ENCODE measurements at regions not wholly inside any gene's neighbourhood (a gene's known extent, or its start where the extent isn't known, plus 50 kb on each side); places are given as distances from the start of the nearest gene placed in this dataset.

DNA sequence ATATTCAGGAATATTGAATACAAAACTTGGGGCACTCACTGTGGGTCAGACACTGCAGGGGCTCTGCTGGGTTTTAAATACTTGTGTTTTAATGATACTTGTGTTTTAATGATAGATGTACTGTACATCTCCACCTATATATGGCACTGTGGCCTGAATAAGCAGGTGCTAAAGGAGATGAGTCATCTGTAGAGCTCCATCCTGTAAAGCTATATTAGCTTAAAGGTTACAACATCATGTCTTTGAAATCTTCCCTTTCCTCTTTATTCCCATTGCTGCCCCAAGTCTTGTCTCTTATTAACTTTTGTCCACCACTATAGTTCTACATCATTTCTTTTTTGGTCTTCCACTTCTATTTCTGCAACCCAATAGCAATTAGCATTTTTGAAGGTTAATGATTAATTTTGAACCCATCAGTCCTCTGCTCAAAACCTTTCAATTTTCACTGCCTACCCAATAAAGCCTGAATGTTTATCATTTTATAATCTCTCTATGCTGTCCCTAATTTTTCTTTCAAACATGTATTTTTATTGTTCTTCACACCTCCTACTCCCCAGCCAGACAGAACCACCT is 113.3 kb upstream of the PTGFR start:
- H3K9me3 ChIP-seq (ENCODE audit: control insufficient read depth in 1 of 2, low read length in 2 of 2) = no peaks in the 10 kb centered on the region
- H3K4me3 Mint-ChIP-seq = no peak overlapping the region
- no peaks in the 10 kb centered on the region for H3K4me1 ChIP-seq (ENCODE audit: insufficient read depth, low read length)
- no peaks in the 10 kb centered on the region for H3K4me1 Mint-ChIP-seq
- no peaks in the 10 kb centered on the region for H3K27me3 Mint-ChIP-seq
- ChIA-PET POLR2A (ENCODE audit: partially characterized antibody) (no interaction called here), CTCF (ENCODE audit: partially characterized antibody) (no interaction called here)
- no peak for DNase-seq
- intact Hi-C loops (cut with micrococcal nuclease) = no loop called here
- H3K36me3 Mint-ChIP-seq = no peaks in the 10 kb centered on the region
- H3K9me3 Mint-ChIP-seq = no peaks in the 10 kb centered on the region
- no peak overlapping the region for H3K4me3 ChIP-seq (ENCODE audit: low read length in 2 of 2)
- H3K27ac ChIP-seq (ENCODE audit: low read depth, low read length) = no peak overlapping the region
- no peaks in the 10 kb centered on the region for H3K27me3 ChIP-seq (ENCODE audit: insufficient read depth, low read length)
- no peak overlapping the region for H3K27ac Mint-ChIP-seq
- no peaks in the 10 kb centered on the region for H3K36me3 ChIP-seq (ENCODE audit: insufficient read depth, low read length)

DNA sequence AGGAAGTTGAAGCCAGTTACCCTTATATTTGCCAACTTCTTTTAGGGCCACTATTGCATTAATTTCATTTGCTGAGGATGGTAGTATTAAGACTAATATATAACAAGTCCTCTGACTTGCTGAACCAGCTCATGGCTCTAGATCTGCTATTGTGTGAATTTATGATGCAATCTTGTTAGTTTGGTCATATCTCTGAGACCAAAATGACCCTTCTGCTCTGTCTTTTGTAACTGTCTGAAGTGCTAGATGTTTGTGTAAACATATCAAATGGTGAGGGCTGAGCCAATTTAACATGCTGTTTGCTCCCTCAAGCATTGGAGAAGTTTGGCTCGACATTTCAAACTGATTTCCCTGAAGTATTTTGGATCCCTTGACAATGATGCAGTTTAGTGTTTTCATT is 106.9 kb upstream of the PTGFR start:
- no peaks in the 10 kb centered on the region for H3K9me3 ChIP-seq (ENCODE audit: control insufficient read depth in 1 of 2, low read length in 2 of 2)
- ChIA-PET CTCF (ENCODE audit: partially characterized antibody) (no interaction called here), POLR2A (ENCODE audit: partially characterized antibody) (no interaction called here)
- Mint-ChIP-seq H3K9me3 (no peaks in the 10 kb centered on the region), H3K27me3 (peaks cover 1 to 2% of the 10 kb centered on the region in 2 donors), H3K36me3 (no peaks in the 10 kb centered on the region), H3K27ac (no peak overlapping the region), H3K4me3 (no peak overlapping the region), H3K4me1 (no peaks in the 10 kb centered on the region)
- H3K4me1 ChIP-seq (ENCODE audit: insufficient read depth, low read length) = no peaks in the 10 kb centered on the region
- DNase-seq = no peak
- no peak overlapping the region for H3K4me3 ChIP-seq (ENCODE audit: low read length in 2 of 2)
- H3K27ac ChIP-seq (ENCODE audit: low read depth, low read length) = no peak overlapping the region
- H3K27me3 ChIP-seq (ENCODE audit: insufficient read depth, low read length) = no peaks in the 10 kb centered on the region
- intact Hi-C loops (cut with micrococcal nuclease) = no loop called here
- H3K36me3 ChIP-seq (ENCODE audit: insufficient read depth, low read length) = no peaks in the 10 kb centered on the region

DNA sequence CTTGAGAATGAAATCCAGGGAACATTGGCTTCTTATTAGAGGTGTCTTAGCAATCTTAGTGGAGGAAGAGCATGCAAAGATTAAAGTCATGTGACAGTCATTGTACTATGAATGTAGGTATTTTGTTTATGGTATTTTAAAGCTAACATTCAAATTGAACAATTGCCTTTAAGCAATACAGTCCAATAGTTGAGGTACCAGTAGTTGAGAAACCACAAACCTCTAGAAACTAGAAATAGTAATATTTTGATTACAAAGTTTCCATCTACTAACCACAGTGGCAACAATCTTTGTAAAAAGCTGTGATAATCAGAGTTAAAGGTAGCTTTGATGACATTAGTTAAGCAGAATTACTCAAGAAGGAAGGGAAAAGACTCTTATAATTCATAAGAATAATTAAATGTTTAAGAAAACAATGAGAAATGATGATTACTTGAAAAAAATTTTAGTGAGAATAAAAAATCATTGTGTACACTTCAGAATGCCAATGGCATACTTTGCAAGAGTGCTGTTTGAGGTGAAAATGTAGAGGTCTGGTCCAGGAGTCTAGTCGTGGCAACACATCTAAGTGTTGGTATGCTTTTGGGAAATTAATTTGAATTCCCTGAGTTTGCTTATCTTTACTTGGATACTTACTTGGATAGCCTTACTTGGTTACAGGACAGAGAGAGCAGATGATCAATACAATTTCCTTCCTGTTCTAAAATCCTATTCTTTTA is 104.9 kb upstream of the PTGFR start:
- H3K27ac Mint-ChIP-seq = no peak overlapping the region
- peaks cover 0 to 4% (median 0%) of the 10 kb centered on the region in 8 donors for H3K9me3 Mint-ChIP-seq
- H3K4me1 Mint-ChIP-seq = no peaks in the 10 kb centered on the region
- DNase-seq = no peak
- no peaks in the 10 kb centered on the region for H3K36me3 ChIP-seq (ENCODE audit: insufficient read depth, low read length)
- intact Hi-C loops (cut with micrococcal nuclease) = no loop called here
- peaks cover 1 to 2% of the 10 kb centered on the region in 2 donors for H3K27me3 Mint-ChIP-seq
- no peaks in the 10 kb centered on the region for H3K36me3 Mint-ChIP-seq
- H3K27me3 ChIP-seq (ENCODE audit: insufficient read depth, low read length) = no peaks in the 10 kb centered on the region
- CTCF ChIA-PET (ENCODE audit: partially characterized antibody) = no interaction called here
- no peaks in the 10 kb centered on the region for H3K9me3 ChIP-seq (ENCODE audit: control insufficient read depth in 1 of 2, low read length in 2 of 2)
- no peaks in the 10 kb centered on the region for H3K4me1 ChIP-seq (ENCODE audit: insufficient read depth, low read length)
- H3K27ac ChIP-seq (ENCODE audit: low read depth, low read length) = no peak overlapping the region
- no peak overlapping the region for H3K4me3 ChIP-seq (ENCODE audit: low read length in 2 of 2)
- POLR2A ChIA-PET (ENCODE audit: partially characterized antibody) = no interaction called here
- no peak overlapping the region for H3K4me3 Mint-ChIP-seq

DNA sequence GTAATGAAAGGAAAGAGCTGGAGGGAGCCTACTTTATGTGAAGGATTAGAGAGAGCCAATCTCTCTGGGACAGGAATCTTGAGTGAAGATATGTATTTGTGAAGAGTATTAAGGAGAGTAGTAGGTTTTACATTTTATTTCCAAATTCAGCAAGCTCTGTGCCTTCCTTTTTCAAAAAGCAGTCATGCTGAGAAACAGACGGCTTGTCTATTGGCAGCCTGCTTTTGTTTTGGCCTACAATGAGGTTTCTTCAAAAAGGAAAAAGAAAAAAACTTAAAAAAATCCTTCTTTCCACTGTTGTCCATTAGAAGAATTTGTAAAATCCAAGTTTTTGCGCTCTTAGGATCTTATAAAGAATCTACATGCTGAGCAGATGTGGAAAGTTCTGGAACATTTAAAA is 103.6 kb upstream of the PTGFR start:
- H3K4me1 Mint-ChIP-seq = no peaks in the 10 kb centered on the region
- H3K9me3 Mint-ChIP-seq = peaks cover 0 to 4% (median 0%) of the 10 kb centered on the region in 8 donors
- ChIA-PET POLR2A (ENCODE audit: partially characterized antibody) (no interaction called here), CTCF (ENCODE audit: partially characterized antibody) (no interaction called here)
- no peak for DNase-seq
- H3K27ac ChIP-seq (ENCODE audit: low read depth, low read length) = no peak overlapping the region
- no peaks in the 10 kb centered on the region for H3K27me3 ChIP-seq (ENCODE audit: insufficient read depth, low read length)
- H3K27me3 Mint-ChIP-seq = peaks cover 1 to 2% of the 10 kb centered on the region in 2 donors
- no peaks in the 10 kb centered on the region for H3K36me3 Mint-ChIP-seq
- intact Hi-C loops (cut with micrococcal nuclease) = no loop called here
- H3K27ac Mint-ChIP-seq = no peak overlapping the region
- no peaks in the 10 kb centered on the region for H3K4me1 ChIP-seq (ENCODE audit: insufficient read depth, low read length)
- H3K9me3 ChIP-seq (ENCODE audit: control insufficient read depth in 1 of 2, low read length in 2 of 2) = no peaks in the 10 kb centered on the region
- no peak overlapping the region for H3K4me3 ChIP-seq (ENCODE audit: low read length in 2 of 2)
- H3K36me3 ChIP-seq (ENCODE audit: insufficient read depth, low read length) = no peaks in the 10 kb centered on the region
- H3K4me3 Mint-ChIP-seq = no peak overlapping the region

DNA sequence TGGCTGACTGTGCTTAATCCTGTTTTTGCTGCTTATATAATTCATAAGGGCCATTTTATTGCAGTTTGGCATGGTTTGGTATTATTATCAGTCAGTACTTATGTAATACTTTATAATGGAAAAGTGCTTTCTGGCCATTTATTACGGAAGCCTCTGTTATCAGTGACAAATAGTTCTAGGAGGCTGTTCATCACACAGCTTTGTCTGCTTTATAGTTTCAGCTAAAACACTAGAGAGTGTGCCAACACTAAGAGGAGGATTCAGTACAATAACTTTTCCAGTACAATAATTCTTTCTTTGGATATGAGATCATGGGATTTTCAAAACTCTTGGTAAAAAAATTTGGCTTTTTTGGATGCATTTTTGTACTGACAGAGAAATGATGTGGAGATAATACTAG is 102.9 kb upstream of the PTGFR start:
- CTCF ChIA-PET (ENCODE audit: partially characterized antibody) = no interaction called here
- Histone ChIP-seq H3K27ac (ENCODE audit: low read depth, low read length) (no peak overlapping the region), H3K27me3 (ENCODE audit: insufficient read depth, low read length) (no peaks in the 10 kb centered on the region), H3K4me3 (ENCODE audit: low read length in 2 of 2) (no peak overlapping the region), H3K36me3 (ENCODE audit: insufficient read depth, low read length) (no peaks in the 10 kb centered on the region), H3K9me3 (ENCODE audit: control insufficient read depth in 1 of 2, low read length in 2 of 2) (no peaks in the 10 kb centered on the region), H3K4me1 (ENCODE audit: insufficient read depth, low read length) (no peaks in the 10 kb centered on the region)
- intact Hi-C loops (cut with micrococcal nuclease) = no loop called here
- POLR2A ChIA-PET (ENCODE audit: partially characterized antibody) = no interaction called here
- Mint-ChIP-seq H3K27me3 (peaks cover 1 to 2% of the 10 kb centered on the region in 2 donors), H3K4me3 (no peak overlapping the region), H3K36me3 (no peaks in the 10 kb centered on the region), H3K27ac (no peak overlapping the region), H3K9me3 (peaks cover 0 to 4% (median 0%) of the 10 kb centered on the region in 8 donors), H3K4me1 (no peaks in the 10 kb centered on the region)
- DNase-seq = no peak

DNA sequence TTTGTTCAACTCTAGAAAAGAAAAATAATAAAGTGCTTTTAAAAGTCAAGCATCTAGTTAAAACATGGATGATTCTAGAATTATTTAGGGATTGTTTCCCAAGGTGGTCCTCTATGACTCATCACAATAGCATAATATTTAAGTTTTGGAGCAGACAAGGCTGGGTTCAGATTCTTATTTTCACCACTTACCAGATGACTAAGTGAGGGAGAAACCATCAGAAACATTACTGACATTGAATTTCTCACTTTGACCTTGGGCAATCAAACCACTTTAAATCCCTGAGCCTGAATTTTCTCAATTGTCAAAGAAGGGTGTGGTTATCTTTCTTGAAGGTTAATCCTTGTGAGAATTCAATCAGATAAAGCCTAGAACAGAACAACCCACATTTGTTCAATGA is 102.5 kb upstream of the PTGFR start:
- intact Hi-C loops (cut with micrococcal nuclease) = no loop called here
- H3K36me3 ChIP-seq (ENCODE audit: insufficient read depth, low read length) = no peaks in the 10 kb centered on the region
- H3K27me3 Mint-ChIP-seq = peaks cover 1 to 2% of the 10 kb centered on the region in 2 donors
- H3K36me3 Mint-ChIP-seq = no peaks in the 10 kb centered on the region
- no peaks in the 10 kb centered on the region for H3K4me1 Mint-ChIP-seq
- H3K27ac Mint-ChIP-seq = no peak overlapping the region
- ChIA-PET POLR2A (ENCODE audit: partially characterized antibody) (no interaction called here), CTCF (ENCODE audit: partially characterized antibody) (no interaction called here)
- no peak for DNase-seq
- no peak overlapping the region for H3K4me3 Mint-ChIP-seq
- no peak overlapping the region for H3K27ac ChIP-seq (ENCODE audit: low read depth, low read length)
- no peaks in the 10 kb centered on the region for H3K4me1 ChIP-seq (ENCODE audit: insufficient read depth, low read length)
- no peaks in the 10 kb centered on the region for H3K27me3 ChIP-seq (ENCODE audit: insufficient read depth, low read length)
- no peaks in the 10 kb centered on the region for H3K9me3 ChIP-seq (ENCODE audit: control insufficient read depth in 1 of 2, low read length in 2 of 2)
- peaks cover 0 to 6% (median 0%) of the 10 kb centered on the region in 8 donors for H3K9me3 Mint-ChIP-seq
- no peak overlapping the region for H3K4me3 ChIP-seq (ENCODE audit: low read length in 2 of 2)

DNA sequence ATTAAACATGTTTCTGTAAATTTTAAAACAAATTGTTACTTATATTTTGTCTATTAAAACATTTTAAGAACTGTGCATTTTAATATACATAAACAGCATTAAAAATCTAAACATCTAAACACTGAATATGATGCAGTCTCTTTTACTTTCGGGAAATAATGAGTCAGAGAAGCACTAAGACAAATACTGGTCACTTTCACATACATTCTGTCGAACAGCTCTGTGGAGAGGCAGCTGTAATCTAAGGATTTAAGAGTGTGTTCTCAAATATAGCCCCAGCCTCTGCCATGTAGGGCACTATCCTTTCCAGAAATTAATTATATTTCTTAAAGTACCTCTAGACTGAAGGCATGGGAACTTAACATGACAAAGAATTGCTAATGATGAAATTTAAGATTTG is 89.6 kb upstream of the PTGFR start:
- Histone ChIP-seq H3K36me3 (ENCODE audit: insufficient read depth, low read length) (no peaks in the 10 kb centered on the region), H3K4me1 (ENCODE audit: insufficient read depth, low read length) (no peaks in the 10 kb centered on the region), H3K9me3 (ENCODE audit: control insufficient read depth in 1 of 2, low read length in 2 of 2) (no peaks in the 10 kb centered on the region), H3K27me3 (ENCODE audit: insufficient read depth, low read length) (no peaks in the 10 kb centered on the region), H3K27ac (ENCODE audit: low read depth, low read length) (no peak overlapping the region), H3K4me3 (ENCODE audit: low read length in 2 of 2) (no peak overlapping the region)
- intact Hi-C loops (cut with micrococcal nuclease) = no loop called here
- no peak overlapping the region for H3K4me3 Mint-ChIP-seq
- POLR2A ChIA-PET (ENCODE audit: partially characterized antibody) = no interaction called here
- H3K27ac Mint-ChIP-seq = no peak overlapping the region
- H3K36me3 Mint-ChIP-seq = no peaks in the 10 kb centered on the region
- CTCF ChIA-PET (ENCODE audit: partially characterized antibody) = no interaction called here
- peaks cover 0 to 4% (median 0%) of the 10 kb centered on the region in 8 donors for H3K9me3 Mint-ChIP-seq
- H3K4me1 Mint-ChIP-seq = no peaks in the 10 kb centered on the region
- no peak for DNase-seq
- peaks cover 0 to 5% of the 10 kb centered on the region in 2 donors for H3K27me3 Mint-ChIP-seq
